Esophagus muscularis mucosa (tissue), 4 donors: ENCODE measurements at regions not wholly inside any gene's neighbourhood (a gene's known extent, or its start where the extent isn't known, plus 50 kb on each side); places are given as distances from the start of the nearest gene placed in this dataset.

Source experiments
- DNase-seq: peaks from one replicate; pipeline ENCODE4 v3.0.0-alpha.2; 2017; ENCODE audit errors: extremely low spot score
- H3K27ac ChIP-seq, 4 donors: fragments of 200-600 bp; sonication (generic); replicated peaks in 1 of 4; 1 replicate in 3 of 4; 2 replicates in 1 of 4; pipeline ENCODE4 v1.5.1; 2016 to 2019; ENCODE audit warnings: mild to moderate bottlenecking in 1 of 4
- H3K27me3 ChIP-seq, 4 donors: fragments of 200-600 bp; sonication (generic); one replicate each; pipeline versions ENCODE4 v1.5.1 to v1.6.0; 2016 to 2019
- H3K36me3 ChIP-seq, 4 donors: fragments of 200-600 bp; sonication (generic); one replicate each; pipeline ENCODE4 v1.5.1; 2016 to 2019
- H3K4me1 ChIP-seq, 4 donors: fragments of 200-600 bp; sonication (generic); one replicate each; pipeline ENCODE4 v1.5.1; 2016 to 2019
- H3K4me3 ChIP-seq, 4 donors: fragments of 200-600 bp; sonication (generic); 1 replicate in 2 of 4; 2 replicates in 2 of 4; pipeline ENCODE4 v1.5.1; 2016 to 2019; ENCODE audit warnings: mild to moderate bottlenecking in 4 of 4, moderate library complexity in 1 of 4
- H3K9me3 ChIP-seq, 4 donors: fragments of 200-600 bp; sonication (generic); 1 replicate in 3 of 4; 2 replicates in 1 of 4; pipeline ENCODE4 v1.5.1; 2016 to 2019
- CTCF ChIP-seq, 3 experiments: fragments of 200-600 bp in 2 of 3; fragments of 450-650 bp in 1 of 3; sonication (generic) in 2 of 3; IDR thresholded peaks; one replicate each; pipeline ENCODE4 v1.5.1; 2017 to 2019; ENCODE audit warnings: antibody characterized with exemption in 3 of 3, mild to moderate bottlenecking in 2 of 3, moderate library complexity in 1 of 3
- EP300 ChIP-seq: sonication (generic); formaldehyde crosslinking; IDR thresholded peaks from one replicate; pipeline ENCODE4 v1.6.1; 2017; ENCODE audit warnings: antibody characterized with exemption
- POLR2A ChIP-seq: fragments of 450-650 bp; IDR thresholded peaks from one replicate; pipeline ENCODE4 v1.6.1; 2017; ENCODE audit warnings: antibody characterized with exemption, moderate library complexity, mild to moderate bottlenecking, low read depth
- POLR2AphosphoS5 ChIP-seq, 2 donors: sonication (generic); formaldehyde crosslinking; IDR thresholded peaks; one replicate each; pipeline ENCODE4 v1.6.1; 2017; ENCODE audit warnings: antibody characterized with exemption in 2 of 2
- WGBS: methylation state at CpG from one replicate; pipeline ENCODE4 v1.1.5; 2018; 5-methylcytosine and 5-hydroxymethylcytosine counted together
- intact Hi-C: fragments of 100-400 bp; cut with DNase I; formaldehyde crosslinking; loops from one replicate; pipeline ENCODE4 v1.15.1; 2023

- no peaks in the 10 kb centered on the region for H3K4me1 ChIP-seq
- intact Hi-C loops: no loop called here
- WGBS: 88% methylated on average over 9 of the region's 9 CpGs
- H3K36me3 ChIP-seq: no peaks in the 10 kb centered on the region
- H3K27ac ChIP-seq: no peak overlapping the region
- no peak for DNase-seq
- no peak for TF ChIP-seq CTCF (IDR thresholded peaks at IDR 0.05)
- no peak for TF ChIP-seq EP300
- TF ChIP-seq POLR2AphosphoS5 (IDR thresholded peaks at IDR 0.05): no peak
- no peak for TF ChIP-seq POLR2A
- no peaks in the 10 kb centered on the region for H3K9me3 ChIP-seq
- no peak overlapping the region for H3K4me3 ChIP-seq
- H3K27me3 ChIP-seq: peaks cover 0 to 52% (median 0%) of the 10 kb centered on the region in 4 donors
Observed at GRCh38 chr22:48560389-48560751, 1267.3 kb downstream of the BRD1 start.

- no peak for DNase-seq
- H3K4me1 ChIP-seq: no peaks in the 10 kb centered on the region
- no peak overlapping the region for H3K4me3 ChIP-seq
- TF ChIP-seq CTCF (IDR thresholded peaks at IDR 0.05): no peak
- TF ChIP-seq EP300: no peak
- TF ChIP-seq POLR2AphosphoS5 (IDR thresholded peaks at IDR 0.05): no peak
- TF ChIP-seq POLR2A: no peak
- intact Hi-C loops: no loop called here
- H3K27ac ChIP-seq: no peak overlapping the region
- H3K36me3 ChIP-seq: no peaks in the 10 kb centered on the region
- 86% methylated on average over 27 of the region's 38 CpGs for WGBS
- H3K27me3 ChIP-seq: peaks cover 0 to 52% (median 0%) of the 10 kb centered on the region in 4 donors
- H3K9me3 ChIP-seq: no peaks in the 10 kb centered on the region
Observed at GRCh38 chr22:48559647-48560388, 1267.9 kb downstream of the BRD1 start.

- DNase-seq: no peak
- no peak overlapping the region for H3K4me3 ChIP-seq
- no peaks in the 10 kb centered on the region for H3K36me3 ChIP-seq
- no peaks in the 10 kb centered on the region for H3K9me3 ChIP-seq
- H3K27me3 ChIP-seq: peaks cover 0 to 47% (median 0%) of the 10 kb centered on the region in 4 donors
- intact Hi-C loops: no loop called here
- TF ChIP-seq CTCF (IDR thresholded peaks at IDR 0.05): no peak
- no peak for TF ChIP-seq EP300
- no peak for TF ChIP-seq POLR2AphosphoS5 (IDR thresholded peaks at IDR 0.05)
- H3K4me1 ChIP-seq: no peaks in the 10 kb centered on the region
- no peak overlapping the region for H3K27ac ChIP-seq
- 97% methylated on average over 17 of the region's 25 CpGs for WGBS
Observed at GRCh38 chr22:48558606-48559402, 1268.9 kb downstream of the BRD1 start.

GRCh38 chr22:48558016-48558415 is 1269.7 kb downstream of the BRD1 start:
- 93% methylated on average over 12 of the region's 12 CpGs for WGBS
- Histone ChIP-seq H3K36me3 (no peaks in the 10 kb centered on the region), H3K27me3 (peaks cover 0 to 54% (median 0%) of the 10 kb centered on the region in 4 donors), H3K4me3 (no peak overlapping the region), H3K4me1 (no peaks in the 10 kb centered on the region), H3K27ac (no peak overlapping the region), H3K9me3 (no peaks in the 10 kb centered on the region)
- intact Hi-C loops: no loop called here
- TF ChIP-seq EP300: no peak
- TF ChIP-seq POLR2AphosphoS5 (IDR thresholded peaks at IDR 0.05): no peak
- no peak for TF ChIP-seq POLR2A
- TF ChIP-seq CTCF (IDR thresholded peaks at IDR 0.05): no peak
- DNase-seq: no peak
